Inflammatory macrophage treated with lipopolysaccharide for 1 hour (primary cell): ENCODE measurements at regions not wholly inside any gene's neighbourhood (a gene's known extent, or its start where the extent isn't known, plus 50 kb on each side); places are given as distances from the start of the nearest gene placed in this dataset.

ENCODE experiments used
- DNase-seq, 2 donors: peaks; one replicate each; pipeline ENCODE4 v3.0.0-alpha.2; 2020 to 2022

DNA sequence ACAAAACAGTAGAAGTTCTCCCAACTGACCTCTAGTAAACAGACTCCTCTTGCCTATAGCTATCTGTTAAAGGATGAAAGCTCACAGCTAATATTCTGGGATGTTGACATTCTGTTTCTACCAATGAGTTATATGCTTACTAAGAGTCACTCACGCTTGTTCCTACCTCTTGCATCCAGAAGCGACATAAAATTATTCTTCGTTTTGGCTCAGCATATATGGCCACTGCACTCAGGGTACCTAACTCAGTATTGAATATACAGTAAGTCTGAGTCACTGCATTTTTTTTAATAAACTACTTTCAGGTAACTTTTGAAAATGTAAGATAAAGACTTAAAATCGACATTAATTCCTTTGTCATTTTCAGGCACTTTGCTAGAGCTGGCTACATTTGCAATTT, 214.4 kb upstream of the STXBP5 start:
- no peak for DNase-seq

DNA sequence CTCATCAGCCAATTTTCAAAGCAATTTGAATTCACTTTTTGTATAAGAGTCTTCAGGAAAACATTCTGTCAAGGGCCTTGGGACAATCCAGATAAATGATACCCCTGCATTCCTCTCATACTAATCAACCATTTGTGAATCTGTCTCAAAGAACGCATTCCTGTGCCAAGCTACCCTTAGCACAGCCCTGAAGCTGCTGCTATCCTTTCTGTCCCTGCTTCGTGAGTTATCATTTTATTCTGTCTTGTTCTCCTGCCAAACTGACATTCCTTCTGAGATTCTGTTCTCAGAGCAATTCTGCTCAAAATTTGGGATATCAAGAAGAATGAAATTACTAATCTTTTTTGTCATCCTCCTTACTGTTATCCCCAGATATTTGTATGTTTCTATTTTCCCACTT, 213.9 kb upstream of the STXBP5 start:
- no peak for DNase-seq

DNA sequence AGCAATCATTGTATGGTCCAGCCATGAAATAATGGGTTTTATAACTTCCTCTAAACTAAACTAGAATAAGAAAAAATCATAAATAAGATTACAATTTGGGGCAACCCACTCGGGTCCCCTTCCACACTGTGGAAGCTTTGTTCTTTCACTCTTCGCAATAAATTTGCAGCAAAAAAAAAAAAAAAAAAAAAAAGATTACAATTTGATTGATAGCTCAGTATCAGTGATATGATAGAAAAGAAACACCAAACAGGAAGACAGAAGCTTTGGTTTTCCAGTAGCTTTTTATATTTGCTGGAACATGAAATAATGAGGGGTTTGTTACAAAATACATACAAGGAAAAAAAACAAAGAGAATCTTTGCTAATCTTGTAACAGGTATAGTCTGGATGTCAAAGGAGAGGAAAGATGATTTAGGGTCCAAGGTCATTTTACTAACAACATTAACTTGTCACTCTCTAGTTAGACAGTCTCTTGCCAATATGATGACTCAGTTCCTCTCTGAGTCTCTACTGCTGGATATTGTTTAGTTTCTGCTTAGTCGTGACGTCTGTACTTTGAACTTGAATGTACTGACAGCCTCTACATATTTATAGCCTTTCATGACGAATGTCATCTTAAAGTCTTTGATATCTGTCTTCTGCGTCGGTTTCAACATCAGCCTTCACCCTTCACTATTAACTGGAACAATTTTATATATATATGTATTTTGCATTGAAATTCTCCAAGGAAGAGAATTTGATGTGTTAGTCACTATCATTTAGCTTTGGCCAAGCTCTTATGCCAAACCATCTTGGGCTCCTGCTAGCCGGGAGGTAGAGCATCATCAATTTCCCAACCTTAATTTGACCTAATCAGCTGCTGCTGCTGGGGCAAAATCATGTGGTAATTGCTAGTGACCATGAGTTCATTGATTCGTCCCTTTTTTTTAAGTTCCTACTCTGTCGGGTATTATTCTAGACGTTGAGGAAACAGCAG, 213.1 kb upstream of the STXBP5 start:
- DNase-seq = peak in 1 of 2 donors; percentile 2

DNA sequence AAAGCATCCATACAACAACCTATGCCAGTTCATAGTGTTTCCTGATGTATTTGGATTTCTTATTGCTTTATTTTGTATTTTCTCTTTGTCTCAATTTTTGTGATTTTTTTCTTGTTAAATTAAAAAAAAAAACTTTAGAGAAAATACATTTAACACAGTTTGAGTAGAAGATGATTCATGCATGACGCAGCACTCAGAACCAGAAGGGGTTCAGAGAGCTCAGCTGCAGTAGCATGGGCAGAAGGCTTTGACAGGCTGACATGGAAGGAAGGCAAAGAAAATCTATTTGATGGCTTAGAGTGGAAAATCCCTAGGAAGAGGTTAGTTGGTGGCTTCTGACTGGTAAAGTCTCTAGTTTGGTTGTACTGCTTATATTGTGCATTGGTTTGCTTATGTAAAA, 207.2 kb upstream of the STXBP5 start:
- DNase-seq = no peak

DNA sequence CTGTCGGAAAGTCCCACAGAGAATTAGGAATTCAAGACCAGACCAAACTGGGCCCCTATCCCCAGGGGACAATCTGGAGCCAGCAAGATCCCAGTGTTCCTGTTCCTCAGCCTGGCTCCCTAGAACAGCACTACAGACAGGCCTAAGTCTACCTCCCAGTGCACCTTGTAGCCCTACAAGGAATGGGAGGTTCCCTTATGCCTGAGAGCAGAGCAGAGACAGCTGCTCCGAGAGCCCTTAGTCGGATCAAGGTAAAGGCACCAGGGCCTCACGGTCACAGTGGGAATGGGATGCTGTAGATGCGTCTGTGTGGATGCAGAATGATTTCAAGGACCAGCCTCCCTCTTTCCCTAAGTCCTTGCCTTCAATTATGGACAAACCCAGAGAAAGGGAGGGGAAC, 204.5 kb upstream of the STXBP5 start:
- DNase-seq = no peak

DNA sequence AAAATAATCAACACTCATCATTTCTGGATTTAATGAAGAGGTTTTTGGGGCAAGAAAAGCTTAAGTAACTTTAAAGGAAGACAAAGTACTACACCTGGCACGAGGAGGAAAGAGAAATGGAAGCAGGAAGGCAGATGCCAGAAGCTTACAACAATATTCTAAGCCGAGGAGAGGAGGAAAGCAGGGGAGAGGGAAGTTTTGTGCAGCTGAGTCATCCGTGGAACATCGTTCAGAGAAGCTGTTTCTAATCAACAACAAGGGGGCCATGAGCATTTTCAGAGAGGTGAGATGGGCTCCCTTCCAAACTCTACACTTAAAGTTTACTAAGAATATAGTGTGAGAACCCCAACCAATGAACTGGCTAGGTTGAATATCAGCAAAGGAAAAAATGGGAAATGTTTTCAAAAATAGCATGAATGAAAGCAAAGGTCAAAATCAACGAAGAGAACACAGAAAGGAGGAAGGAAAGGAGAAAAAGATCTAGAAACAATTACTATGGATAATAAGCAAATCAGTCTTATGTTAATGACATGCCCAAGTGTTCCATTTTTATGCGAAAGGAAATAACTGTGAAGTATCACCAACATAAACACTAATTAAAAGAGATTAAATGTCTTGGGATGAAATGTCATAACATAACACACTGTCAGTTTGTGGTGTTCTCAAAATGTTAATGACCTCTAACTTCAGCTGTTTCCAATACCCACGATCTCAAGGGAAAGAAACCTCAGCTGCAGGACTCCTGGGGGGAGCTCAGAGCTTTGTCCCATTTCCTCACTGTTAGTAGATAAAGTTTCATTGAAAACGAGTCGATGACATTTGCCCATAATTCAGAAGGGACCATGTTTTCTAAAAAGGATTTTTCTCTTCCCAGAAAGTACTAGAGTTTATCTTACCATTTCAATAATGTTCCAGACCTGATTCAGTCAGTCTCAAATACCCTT, 203.4 kb upstream of the STXBP5 start:
- peak in 1 of 2 donors; percentile 5 for DNase-seq

DNA sequence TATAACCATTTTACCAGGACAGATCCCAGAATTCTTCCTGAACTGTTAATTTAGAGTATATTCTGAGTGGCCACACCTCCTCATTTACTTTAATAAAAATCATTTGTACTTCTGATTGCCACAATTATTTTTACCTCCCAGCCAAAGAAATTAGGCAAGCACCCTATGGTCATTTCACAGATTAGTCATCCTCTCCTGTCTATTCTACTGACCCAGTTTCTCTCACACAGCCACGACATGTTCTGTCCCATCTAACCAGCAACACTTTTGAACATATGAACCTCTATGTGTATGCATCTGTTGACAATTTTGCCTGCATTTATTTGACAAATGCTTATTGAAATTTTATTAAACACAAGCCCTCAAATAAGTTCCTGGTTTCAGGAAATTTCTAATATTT, 202.6 kb upstream of the STXBP5 start:
- peak in 1 of 2 donors; percentile 2 for DNase-seq

DNA sequence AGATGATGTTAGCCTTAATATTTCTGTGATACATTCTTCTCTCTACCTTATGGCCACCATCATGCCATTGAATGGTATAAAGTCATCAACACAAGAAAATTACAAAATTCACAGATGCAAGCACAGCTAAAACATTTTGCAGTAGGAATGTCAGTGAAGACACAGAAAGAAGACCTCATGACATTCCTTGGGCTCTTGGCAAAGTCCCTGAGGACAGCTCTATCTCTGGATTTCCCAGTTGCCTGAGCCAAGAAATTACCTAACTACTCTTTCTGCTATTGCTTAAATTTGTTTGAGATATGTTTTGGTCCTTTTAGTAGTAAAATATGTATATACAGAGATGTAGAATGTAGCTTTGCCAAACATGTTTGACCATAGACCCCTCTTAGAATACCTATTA, 201.0 kb upstream of the STXBP5 start:
- DNase-seq = no peak

DNA sequence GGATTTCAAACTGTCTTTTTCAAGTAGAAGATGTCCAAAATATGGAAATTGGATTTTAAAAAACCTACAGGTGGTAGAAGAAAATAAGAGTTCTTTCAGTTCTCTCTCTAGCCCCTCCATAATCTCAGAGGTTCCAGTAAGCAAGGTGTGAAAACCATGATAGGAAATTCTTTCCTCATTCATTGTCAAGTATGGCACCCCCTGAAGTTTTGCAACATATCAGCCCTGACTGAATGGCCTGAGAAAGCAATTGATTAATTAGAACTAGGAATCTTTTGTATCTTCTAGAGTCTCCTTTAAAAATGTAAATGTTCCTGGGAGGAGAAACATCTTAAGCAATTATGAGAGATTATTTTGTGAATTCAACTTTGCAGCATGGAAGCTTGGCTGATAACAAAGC, 198.7 kb upstream of the STXBP5 start:
- DNase-seq = no peak

DNA sequence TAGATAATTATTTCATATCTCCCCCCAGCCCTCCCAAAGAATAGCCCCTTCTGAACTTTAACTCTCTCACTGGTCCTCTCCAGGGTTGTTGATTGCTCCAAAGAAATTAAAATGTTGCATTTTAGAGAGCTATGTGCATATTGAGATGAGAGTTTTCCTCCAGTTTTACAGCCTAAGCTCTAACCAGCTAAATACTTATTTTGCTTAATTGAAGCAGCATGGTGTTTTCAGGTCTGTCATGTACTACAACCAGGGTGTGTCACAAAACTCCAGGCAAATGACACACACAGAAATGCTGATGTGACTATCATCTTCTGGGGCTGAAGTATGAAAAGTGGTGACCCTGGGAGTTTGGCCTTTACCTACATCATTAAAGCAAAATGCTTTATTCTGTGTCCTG, 196.8 kb upstream of the STXBP5 start:
- DNase-seq = no peak

DNA sequence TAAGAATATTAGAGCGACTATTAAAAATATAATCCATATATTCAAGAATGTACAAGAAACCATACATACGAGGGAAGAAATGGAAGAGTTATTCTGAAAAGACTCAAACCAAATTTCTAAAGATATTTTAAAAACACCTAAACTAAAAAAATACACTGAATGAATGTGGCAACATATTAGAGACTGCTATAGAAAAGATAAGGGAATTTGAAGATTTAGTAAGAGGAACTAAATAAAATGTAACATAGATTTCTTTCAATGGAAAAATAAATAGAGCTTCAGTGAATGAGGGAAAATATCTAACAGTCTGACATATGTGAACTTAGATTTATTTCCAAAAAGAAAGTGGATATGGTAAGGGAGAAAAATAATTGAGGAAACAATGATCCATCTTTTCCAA, 194.9 kb upstream of the STXBP5 start:
- no peak for DNase-seq

DNA sequence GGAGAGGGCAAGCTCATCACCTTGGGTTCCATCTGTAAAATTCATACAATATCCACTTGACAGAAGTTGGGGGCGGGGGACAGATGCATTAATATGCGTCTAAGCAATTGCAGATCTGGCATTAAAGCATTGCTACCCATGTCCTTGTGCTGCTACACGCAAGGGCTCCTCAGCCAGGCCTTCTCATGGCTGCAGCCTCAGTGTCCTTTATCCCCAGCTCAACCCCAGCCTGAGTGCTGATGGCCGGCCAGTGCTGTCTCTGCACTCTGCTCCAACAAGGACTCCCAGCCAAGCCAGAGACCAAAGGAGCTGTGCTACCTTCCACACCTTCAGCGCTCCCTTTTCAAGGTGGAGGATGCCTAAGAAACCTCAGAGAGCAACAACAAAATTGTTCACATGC, 188.5 kb upstream of the STXBP5 start:
- DNase-seq = no peak

DNA sequence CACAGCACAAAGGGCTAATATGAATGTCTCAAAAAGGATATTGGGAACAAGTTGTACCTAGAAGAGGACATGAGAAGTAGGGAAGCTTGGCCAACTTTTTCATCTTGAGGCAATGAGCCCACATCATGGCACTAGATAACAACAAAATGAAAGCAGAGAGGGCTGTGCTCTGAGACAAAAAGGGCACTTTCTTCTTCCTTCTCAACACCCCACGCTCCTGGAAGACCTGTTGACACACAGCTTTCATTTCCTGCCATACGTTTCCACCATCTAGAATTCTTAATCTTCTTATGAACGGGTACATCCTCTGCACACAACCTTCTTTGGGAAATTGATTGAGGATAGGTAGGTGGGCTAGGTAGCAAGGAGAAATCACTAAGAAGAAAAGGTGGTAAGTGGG, 187.8 kb upstream of the STXBP5 start:
- DNase-seq = no peak

DNA sequence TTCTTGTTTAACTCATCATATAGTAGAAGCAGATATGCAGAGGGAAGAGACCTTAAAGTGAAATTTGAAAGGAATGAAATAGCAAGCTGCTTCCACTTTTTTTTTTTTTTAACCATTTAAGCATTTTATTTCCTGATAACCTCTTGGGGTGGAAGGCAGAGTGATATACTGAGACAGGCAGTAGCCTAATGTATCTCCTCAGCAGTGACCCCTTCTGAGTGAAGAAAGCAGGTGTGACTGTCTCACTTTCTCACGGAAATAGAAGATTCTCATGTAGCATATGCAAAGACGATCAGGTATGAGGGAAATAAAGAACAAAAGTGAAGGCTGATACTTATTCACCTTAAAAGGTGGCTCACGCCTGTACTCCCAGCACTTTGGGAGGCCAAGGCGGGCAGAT, 187.1 kb upstream of the STXBP5 start:
- no peak for DNase-seq

DNA sequence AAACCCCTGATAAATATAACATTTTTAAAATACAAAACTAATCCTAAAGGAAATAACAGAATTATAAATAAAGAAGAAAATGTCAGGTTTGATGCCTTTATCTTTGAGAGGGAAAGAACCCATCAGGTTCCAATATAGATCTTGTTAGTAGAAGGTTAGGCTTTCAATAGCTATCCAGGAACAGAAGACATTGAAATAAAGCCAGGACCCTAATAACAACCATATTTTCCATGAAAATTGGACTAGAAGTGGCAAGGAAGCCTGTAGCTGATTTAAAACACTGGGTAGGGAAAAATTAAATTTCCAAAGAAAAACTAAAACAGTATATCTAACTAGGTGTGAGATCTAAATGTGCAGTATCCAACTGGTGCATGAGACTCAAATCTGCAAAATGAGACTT, 185.2 kb upstream of the STXBP5 start:
- no peak for DNase-seq

DNA sequence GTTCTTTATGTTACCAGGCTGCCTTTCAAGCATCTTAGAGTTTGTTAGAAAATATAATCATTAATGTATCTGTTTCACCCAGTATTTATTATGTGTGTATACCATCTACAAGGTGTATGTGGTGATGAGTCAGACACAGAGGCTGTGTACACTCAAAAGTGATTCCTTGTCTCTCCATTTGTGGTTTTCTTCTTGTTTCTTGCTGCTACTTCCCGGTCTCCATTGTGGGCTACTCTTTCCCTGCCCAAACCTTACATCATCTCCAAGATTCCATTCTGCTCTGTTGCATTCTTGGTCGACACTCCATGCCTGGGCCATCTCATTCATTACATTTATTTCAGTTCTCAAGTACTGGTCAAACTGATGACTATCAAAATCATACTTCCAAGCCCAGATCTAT, 182.2 kb upstream of the STXBP5 start:
- no peak for DNase-seq

DNA sequence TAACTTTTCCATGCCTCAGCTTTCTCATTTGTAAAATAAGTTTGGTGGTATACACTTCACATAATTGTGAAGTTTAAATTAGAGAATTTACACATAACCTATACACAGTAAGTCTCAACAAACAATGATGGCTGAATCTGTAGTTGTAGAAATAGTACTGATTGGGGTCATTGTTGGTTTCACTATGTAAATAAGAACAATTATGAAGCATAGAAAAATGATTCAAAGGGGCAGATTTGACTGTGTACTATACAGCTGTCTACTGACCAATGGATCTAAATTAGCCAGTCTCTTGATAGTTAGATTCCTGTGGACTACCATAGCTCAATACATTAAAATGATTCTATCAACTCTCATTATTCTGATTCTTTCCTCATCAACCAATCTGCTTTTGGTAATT, 181.1 kb upstream of the STXBP5 start:
- DNase-seq = no peak

DNA sequence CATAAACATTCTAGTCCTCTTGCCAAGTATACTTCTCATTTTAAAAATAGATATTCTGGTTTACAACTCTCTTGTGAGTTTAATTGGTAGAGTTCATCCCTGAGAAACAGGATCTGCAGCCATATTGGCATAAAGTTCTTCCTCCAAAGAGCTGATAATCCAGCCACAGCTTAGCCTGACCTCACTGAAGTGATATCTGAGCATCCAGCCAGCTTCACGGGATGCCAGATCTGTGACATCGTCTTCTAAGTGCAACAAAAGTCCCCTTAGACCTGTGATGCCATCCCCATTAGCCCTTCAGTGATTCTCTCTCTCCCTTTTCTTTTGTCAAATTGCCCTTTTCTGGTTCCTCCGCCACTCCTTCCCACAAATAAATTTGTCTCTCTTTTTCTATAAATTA, 180.6 kb upstream of the STXBP5 start:
- no peak for DNase-seq

DNA sequence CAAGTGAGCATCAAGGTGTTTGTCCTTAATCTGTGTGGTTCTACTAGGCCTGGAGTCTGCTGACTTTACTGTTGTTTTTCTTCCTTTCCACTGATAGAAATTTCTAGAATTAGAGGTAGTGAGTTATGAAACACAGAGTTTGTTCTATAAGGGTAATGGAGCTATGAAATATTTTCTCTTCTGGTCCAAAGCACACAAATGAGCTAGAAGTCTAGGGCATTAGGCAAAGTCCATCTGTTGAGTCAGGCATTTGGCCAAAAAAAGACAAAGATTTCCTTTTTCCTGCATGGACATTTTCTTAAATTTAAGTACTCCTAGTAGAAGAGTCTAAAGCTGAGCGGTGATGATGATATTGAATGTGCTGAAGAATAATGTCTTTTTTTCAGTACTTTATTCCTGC, 174.3 kb upstream of the STXBP5 start:
- DNase-seq = no peak

DNA sequence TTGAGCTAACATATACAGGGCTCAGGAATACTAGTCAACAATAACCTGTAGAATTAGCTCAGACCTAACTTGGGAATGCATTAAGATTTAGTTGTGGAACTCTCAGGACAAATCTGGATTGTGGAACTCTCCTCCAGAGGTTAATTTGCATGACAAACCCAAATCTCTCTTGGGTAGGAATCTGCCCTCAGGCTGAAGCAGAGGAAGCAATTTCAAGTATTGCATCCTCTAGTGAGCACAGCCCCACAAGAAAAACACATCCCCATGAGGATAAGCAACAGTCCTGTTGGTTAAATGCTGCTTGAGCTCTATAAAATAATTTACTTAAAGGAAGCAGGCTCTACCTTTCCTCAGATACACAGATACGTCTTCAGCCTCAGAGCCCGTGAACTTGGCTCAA, 170.9 kb upstream of the STXBP5 start:
- DNase-seq = no peak

DNA sequence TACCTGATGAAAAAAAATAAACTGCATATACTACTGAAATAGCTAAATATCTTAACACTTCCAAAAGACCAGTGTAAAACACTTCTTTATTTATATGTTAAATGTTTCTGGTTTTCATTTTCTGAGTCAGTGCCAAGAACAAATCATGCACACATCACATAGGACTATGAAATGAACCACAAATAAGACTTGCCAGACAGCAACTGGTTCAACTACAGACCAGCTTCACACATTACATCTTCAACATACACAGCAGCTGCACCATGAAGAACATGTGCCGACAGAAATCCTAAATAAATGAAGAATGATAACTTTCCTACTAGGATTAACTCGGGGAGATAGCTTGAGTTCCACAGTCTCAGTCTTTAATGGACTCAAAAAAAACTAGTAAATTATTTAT, 168.3 kb upstream of the STXBP5 start:
- DNase-seq = no peak

DNA sequence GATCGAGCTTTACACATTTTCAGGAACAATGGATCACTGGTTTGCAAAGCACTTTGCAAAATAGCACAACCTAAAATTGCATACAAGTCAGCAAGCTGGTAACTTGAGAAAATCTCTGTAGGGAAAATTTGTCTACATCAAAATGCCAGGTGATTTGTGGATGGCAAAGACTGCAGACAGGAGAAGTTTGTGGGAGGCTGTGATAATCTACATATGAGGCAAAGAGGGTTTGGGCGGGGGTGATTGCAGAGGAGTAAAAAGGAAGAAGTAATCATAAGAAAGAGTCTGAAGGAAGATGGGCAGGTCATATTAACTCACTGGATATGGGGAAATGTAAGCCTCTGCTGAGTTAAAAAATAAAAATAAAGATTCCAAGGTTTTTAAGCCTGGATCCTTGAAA, 166.3 kb upstream of the STXBP5 start:
- peak; percentile 12 to 14 for DNase-seq

DNA sequence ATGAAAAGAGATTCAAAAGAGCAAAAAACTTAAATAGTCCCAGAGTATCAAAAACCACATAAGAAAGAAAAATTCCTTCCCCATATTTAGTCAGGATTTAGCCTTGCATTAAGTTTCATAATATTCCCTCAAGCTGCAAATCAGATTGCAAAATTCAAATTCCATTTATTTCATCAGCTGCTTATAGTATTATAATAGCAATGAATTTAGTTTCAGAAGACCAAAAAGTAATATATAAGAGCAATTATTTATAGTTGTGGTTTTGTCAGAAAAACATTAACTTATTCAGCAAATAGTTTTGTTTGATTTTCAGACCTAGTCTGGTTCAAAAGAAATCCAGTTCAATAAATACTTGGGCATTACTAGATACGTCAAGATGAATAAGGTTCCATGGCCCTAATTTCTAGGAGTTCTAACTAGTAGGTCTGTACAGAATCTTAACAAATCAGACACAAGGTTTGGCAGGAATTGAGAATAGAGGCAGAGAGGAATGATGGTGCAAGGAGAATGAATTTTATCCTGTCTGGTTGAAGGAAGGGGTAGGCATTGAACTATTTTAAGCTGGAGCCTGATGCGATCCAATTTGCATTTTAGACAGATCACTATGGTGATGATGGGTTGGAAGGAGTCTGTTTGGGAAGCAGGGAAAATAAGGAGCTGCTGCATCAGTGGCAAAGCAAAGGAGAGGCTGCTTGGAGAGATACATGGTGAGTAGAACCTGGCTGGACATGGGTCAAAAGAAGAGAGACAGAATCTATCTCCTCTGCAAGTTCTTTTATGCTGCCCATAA, 163.9 kb upstream of the STXBP5 start:
- DNase-seq = no peak
